Hematopoietic multipotent progenitor cell treated with erythropoietin and hydrocortisone succinate and interleukin-3 and kit ligand, for 15 days (in vitro differentiated cells): ENCODE measurements at regions not wholly inside any gene's neighbourhood (a gene's known extent, or its start where the extent isn't known, plus 50 kb on each side); places are given as distances from the start of the nearest gene placed in this dataset.
"Not testable (repeated sequence)": the region's sequence is repeated elsewhere in the genome, so short reads cannot be mapped to it uniquely, and the experiment has no call there.

Source experiments
- DNase-seq: peaks from one replicate; pipeline ENCODE4 v3.0.0-alpha.2; 2015; ENCODE audit warnings: low spot score

GRCh38 chr2:15752552-15753232 is 161.0 kb downstream of the DDX1 start:
- no peak for DNase-seq

- DNase-seq, result no peak
Measured at GRCh38 chr2:15753233-15753798, 161.6 kb downstream of the DDX1 start.

GRCh38 chr2:15753811-15754702 is 162.4 kb downstream of the DDX1 start:
- DNase-seq, result no peak

GRCh38 chr2:15754703-15755099 is 163.0 kb downstream of the DDX1 start:
- DNase-seq, result no peak

GRCh38 chr2:15755528-15755927 is 163.9 kb downstream of the DDX1 start:
- no peak for DNase-seq

GRCh38 chr2:15756011-15756550 is 164.4 kb downstream of the DDX1 start:
- no peak for DNase-seq

GRCh38 chr2:15756882-15757819 is 165.5 kb downstream of the DDX1 start:
- no peak for DNase-seq

GRCh38 chr2:15757820-15758586 is 166.3 kb downstream of the DDX1 start:
- no peak for DNase-seq

GRCh38 chr2:15758848-15759247 is 167.2 kb downstream of the DDX1 start:
- peak; percentile 81 for DNase-seq

GRCh38 chr2:15759385-15759784 is 167.7 kb downstream of the DDX1 start:
- DNase-seq, result no peak

GRCh38 chr2:15759791-15760190 is 168.1 kb downstream of the DDX1 start:
- DNase-seq, result not testable (repeated sequence)

GRCh38 chr2:15760232-15760910 is 168.7 kb downstream of the DDX1 start:
- DNase-seq, result peak; percentile 43

GRCh38 chr2:15761056-15761455 is 169.4 kb downstream of the DDX1 start:
- peak; percentile 27 for DNase-seq

GRCh38 chr2:15761910-15762309 is 170.2 kb downstream of the DDX1 start:
- DNase-seq, result no peak

- no peak for DNase-seq
Measured at GRCh38 chr2:15762449-15762848, 170.8 kb downstream of the DDX1 start.

- no peak for DNase-seq
Measured at GRCh38 chr2:15763106-15763821, 171.6 kb downstream of the DDX1 start.

- DNase-seq, result peak; percentile 85
Measured at GRCh38 chr2:15763822-15764682, 172.4 kb downstream of the DDX1 start.

GRCh38 chr2:15764683-15765011 is 173.0 kb downstream of the DDX1 start:
- peak; percentile 31 for DNase-seq

- DNase-seq, result no peak
Measured at GRCh38 chr2:15765211-15765610, 173.5 kb downstream of the DDX1 start.
